GM12891 (cell line): ENCODE measurements at regions not wholly inside any gene's neighbourhood (a gene's known extent, or its start where the extent isn't known, plus 50 kb on each side); places are given as distances from the start of the nearest gene placed in this dataset.

ENCODE experiments used
- PAX5 ChIP-seq: IDR thresholded peaks from 2 replicates; pipeline ENCODE4 v1.6.1; 2011; ENCODE audit warnings: low read length, moderate library complexity, mild to moderate bottlenecking; ENCODE audit not compliant: insufficient read depth, severe bottlenecking
- POLR2A ChIP-seq: IDR thresholded peaks from 2 replicates; pipeline ENCODE4 v1.6.1; 2011; ENCODE audit warnings: low read depth, low read length, control low read depth
- POLR2AphosphoS5 ChIP-seq: IDR thresholded peaks from 2 replicates; pipeline ENCODE4 v1.6.1; 2011; ENCODE audit warnings: low read depth, low read length, control low read depth
- POU2F2 ChIP-seq: IDR thresholded peaks from 2 replicates; pipeline ENCODE4 v1.6.1; 2011; ENCODE audit warnings: low read depth, mild to moderate bottlenecking, control low read depth, low read length, moderate library complexity
- SPI1 ChIP-seq: IDR thresholded peaks from 2 replicates; pipeline ENCODE4 v1.6.1; 2011; ENCODE audit warnings: low read depth, low read length, control low read depth
- TAF1 ChIP-seq: IDR thresholded peaks from 2 replicates; pipeline ENCODE4 v1.6.1; 2011; ENCODE audit warnings: low read depth, low read length, control low read depth

GRCh38 chr11:19398772-19399527, 158.2 kb upstream of the E2F8 start:
- no peak for TF ChIP-seq TAF1
- no peak for TF ChIP-seq POLR2A
- TF ChIP-seq POLR2AphosphoS5: no peak
- no peak for TF ChIP-seq SPI1
- no peak for TF ChIP-seq POU2F2
- no peak for TF ChIP-seq PAX5
